ENCODE measurements at regions not wholly inside any gene's neighbourhood (a gene's known extent, or its start where the extent isn't known, plus 50 kb on each side); places are given as distances from the start of the nearest gene placed in this dataset.
A peak's percentile ranks its signal among the peaks of the same experiment; 100 is the strongest.
"Not testable (repeated sequence)": the region's sequence is repeated elsewhere in the genome, so short reads cannot be mapped to it uniquely, and the experiment has no call there.

- H3K4me3 ChIP-seq (ENCODE audit: low read depth, low read length) = no peak overlapping the region
- DNase-seq (ENCODE audit: low read depth) = no peak
- no peak for TF ChIP-seq CTCF (IDR thresholded peaks at IDR 0.05; ENCODE audit: insufficient read depth, low read depth, low read length, missing control alignments)
Observed at GRCh38 chr9:22170556-22170955, 161.5 kb upstream of the CDKN2B start.

- H3K4me3 ChIP-seq (ENCODE audit: low read depth, low read length) = no peak overlapping the region
- peak; percentile 13 for DNase-seq (ENCODE audit: low read depth)
- no peak for TF ChIP-seq CTCF (IDR thresholded peaks at IDR 0.05; ENCODE audit: insufficient read depth, low read depth, low read length, missing control alignments)
Observed at GRCh38 chr9:22170990-22171670, 162.0 kb upstream of the CDKN2B start.

GRCh38 chr9:22171691-22172090 is 162.6 kb upstream of the CDKN2B start:
- TF ChIP-seq CTCF (IDR thresholded peaks at IDR 0.05; ENCODE audit: insufficient read depth, low read depth, low read length, missing control alignments) = no peak
- no peak for DNase-seq (ENCODE audit: low read depth)
- H3K4me3 ChIP-seq (ENCODE audit: low read depth, low read length) = no peak overlapping the region

- H3K4me3 ChIP-seq (ENCODE audit: low read depth, low read length) = no peak overlapping the region
- TF ChIP-seq CTCF (IDR thresholded peaks at IDR 0.05; ENCODE audit: insufficient read depth, low read depth, low read length, missing control alignments) = no peak
- DNase-seq (ENCODE audit: low read depth) = no peak
Observed at GRCh38 chr9:22173908-22174307, 164.8 kb upstream of the CDKN2B start.

GRCh38 chr9:22175972-22176545 is 167.0 kb upstream of the CDKN2B start:
- H3K4me3 ChIP-seq (ENCODE audit: low read depth, low read length) = no peak overlapping the region
- no peak for DNase-seq (ENCODE audit: low read depth)
- TF ChIP-seq CTCF (IDR thresholded peaks at IDR 0.05; ENCODE audit: insufficient read depth, low read depth, low read length, missing control alignments) = no peak

- not testable (repeated sequence) for H3K4me3 ChIP-seq (ENCODE audit: low read depth, low read length); DNase-seq (ENCODE audit: low read depth)
Observed at GRCh38 chr9:22181021-22181420, 171.9 kb upstream of the CDKN2B start.

- no peak overlapping the region for H3K4me3 ChIP-seq (ENCODE audit: low read depth, low read length)
- no peak for DNase-seq (ENCODE audit: low read depth)
- no peak for TF ChIP-seq CTCF (IDR thresholded peaks at IDR 0.05; ENCODE audit: insufficient read depth, low read depth, low read length, missing control alignments)
Observed at GRCh38 chr9:22189471-22189870, 180.4 kb upstream of the CDKN2B start.

- H3K4me3 ChIP-seq (ENCODE audit: low read depth, low read length) = not testable (repeated sequence)
- peak; percentile 10 for DNase-seq (ENCODE audit: low read depth)
Observed at GRCh38 chr9:22197000-22197399, 187.9 kb upstream of the CDKN2B start.
